SK-N-SH (cell line): ENCODE measurements at regions not wholly inside any gene's neighbourhood (a gene's known extent, or its start where the extent isn't known, plus 50 kb on each side); places are given as distances from the start of the nearest gene placed in this dataset.

ENCODE experiments used
- CTCF ChIA-PET: fragments of 300-600, 350-600 bp; formaldehyde crosslinking; extraction: SDS; loops from one replicate; lab custom pipeline; 2021; lab: Yijun Ruan, JAX
- POLR2A ChIA-PET: fragments of 350-600 bp; sonication (Branson Sonifier 250); formaldehyde crosslinking; extraction: SDS; loops from one replicate; lab custom pipeline; 2020; ENCODE audit warnings: antibody characterized with exemption, inconsistent platforms; lab: Yijun Ruan, JAX
- DNase-seq: peaks from one replicate; pipeline ENCODE4 v3.0.0; 2012
- H2AFZ ChIP-seq: fragments of 200-600 bp; sonication (generic); 2 replicates; pipeline ENCODE4 v1.8.1; 2016; ENCODE audit warnings: antibody characterized with exemption, mild to moderate bottlenecking, low read depth
- H3F3A ChIP-seq: fragments of 200-600 bp; sonication (generic); replicated peaks from 2 replicates; pipeline ENCODE3; 2016; ENCODE audit warnings: antibody characterized with exemption, mild to moderate bottlenecking; ENCODE audit not compliant: insufficient read depth
- H3K27ac ChIP-seq, 2 experiments: fragments of 200-500 bp in 1 of 2; fragments of 200-600 bp in 1 of 2; sonication (Bioruptor generic) in 1 of 2; sonication (generic), shearing (Covaris generic) in 1 of 2; 2 replicates each; pipeline versions ENCODE4 v1.5.1 to v1.6.1; 2014 to 2016; ENCODE audit warnings: low read depth in 2 of 2, inconsistent platforms in 1 of 2, low read length in 1 of 2, mild to moderate bottlenecking in 1 of 2, mixed read lengths in 1 of 2
- H3K27me3 ChIP-seq: fragments of 200-600 bp; sonication (generic), shearing (Covaris generic); 2 replicates; pipeline ENCODE4 v1.6.1; 2016; ENCODE audit warnings: mixed run types; ENCODE audit not compliant: insufficient read depth
- H3K36me3 ChIP-seq, 2 experiments: fragments of 200-500 bp in 1 of 2; fragments of 200-600 bp in 1 of 2; sonication (Bioruptor generic) in 1 of 2; sonication (generic) in 1 of 2; replicated peaks in 1 of 2; 2 replicates each; pipeline versions ENCODE3 to v1.5.1; 2014 to 2016; ENCODE audit warnings: low read length in 1 of 2, mild to moderate bottlenecking in 1 of 2; ENCODE audit not compliant: insufficient read depth in 2 of 2, control insufficient read depth in 1 of 2
- H3K4me1 ChIP-seq, 2 experiments: fragments of 200-500 bp in 1 of 2; fragments of 200-600 bp in 1 of 2; sonication (Bioruptor generic) in 1 of 2; sonication (generic), shearing (Covaris generic) in 1 of 2; 2 replicates each; pipeline versions ENCODE4 v1.5.1 to v1.6.1; 2014 to 2016; ENCODE audit warnings: low read depth in 1 of 2, low read length in 1 of 2, mixed run types in 1 of 2; ENCODE audit not compliant: insufficient read depth in 2 of 2, control insufficient read depth in 1 of 2
- H3K4me2 ChIP-seq: fragments of 200-600 bp; sonication (generic), shearing (Covaris generic); 2 replicates; pipeline ENCODE4 v1.6.1; 2017; ENCODE audit warnings: mixed run types
- H3K4me3 ChIP-seq, 2 experiments: fragments of 200-500 bp in 1 of 2; fragments of 200-600 bp in 1 of 2; sonication (Bioruptor generic) in 1 of 2; sonication (generic), shearing (Covaris generic) in 1 of 2; 2 replicates each; pipeline versions ENCODE4 v1.5.1 to v1.8.1; 2014 to 2016; ENCODE audit warnings: low read depth in 2 of 2, inconsistent platforms in 1 of 2, low read length in 1 of 2, mild to moderate bottlenecking in 1 of 2, mixed read lengths in 1 of 2, moderate library complexity in 1 of 2
- H3K79me2 ChIP-seq: fragments of 200-600 bp; sonication (generic); 2 replicates; pipeline ENCODE4 v1.8.1; 2017; ENCODE audit warnings: mild to moderate bottlenecking; ENCODE audit not compliant: insufficient read depth
- H3K9ac ChIP-seq: fragments of 200-600 bp; sonication (generic); 2 replicates; pipeline ENCODE4 v1.6.1; 2017; ENCODE audit warnings: mixed run types
- H3K9me2 ChIP-seq: fragments of 200-600 bp; sonication (generic); 2 replicates; pipeline ENCODE4 v1.6.1; 2017; ENCODE audit warnings: mixed run types
- H3K9me3 ChIP-seq: fragments of 200-600 bp; sonication (generic); 2 replicates; pipeline ENCODE4 v1.6.1; 2017; ENCODE audit warnings: mixed run types, mild to moderate bottlenecking, moderate library complexity
- H4K20me1 ChIP-seq: fragments of 200-600 bp; sonication (generic); 2 replicates; pipeline ENCODE4 v1.6.1; 2017; ENCODE audit warnings: mild to moderate bottlenecking, mixed run types; ENCODE audit not compliant: insufficient read depth
- CHD2 ChIP-seq: fragments of 150-350 bp; IDR thresholded peaks from 2 replicates; pipeline ENCODE4 v1.6.1; 2018; ENCODE audit warnings: low read length; ENCODE audit not compliant: partially characterized antibody
- ELF1 ChIP-seq: IDR thresholded peaks from 2 replicates; pipeline ENCODE4 v1.4.0; 2012
- FOSL2 ChIP-seq: IDR thresholded peaks from 2 replicates; pipeline ENCODE4 v1.4.0; 2012; ENCODE audit warnings: low read depth, mild to moderate bottlenecking, moderate library complexity, borderline replicate concordance
- GABPA ChIP-seq: IDR thresholded peaks from 2 replicates; pipeline ENCODE4 v1.4.0; 2012; ENCODE audit warnings: low read depth, mild to moderate bottlenecking
- MAX ChIP-seq: IDR thresholded peaks from 2 replicates; pipeline ENCODE4 v1.4.0; 2012; ENCODE audit warnings: low read depth
- MEF2A ChIP-seq: IDR thresholded peaks from 2 replicates; pipeline ENCODE4 v1.4.0; 2012; ENCODE audit warnings: low read depth, borderline replicate concordance
- MXI1 ChIP-seq: IDR thresholded peaks from 2 replicates; pipeline ENCODE4 v1.6.1; 2012; ENCODE audit warnings: mild to moderate bottlenecking, low read depth, low read length, improper control_type of control experiment
- NRF1 ChIP-seq: IDR thresholded peaks from 2 replicates; pipeline ENCODE4 v1.6.1; 2012; ENCODE audit warnings: low read depth, mild to moderate bottlenecking, low read length
- PBX3 ChIP-seq: IDR thresholded peaks from 2 replicates; pipeline ENCODE4; 2012
- POLR2AphosphoS5 ChIP-seq: IDR thresholded peaks from 2 replicates; pipeline ENCODE4 v1.6.1; 2012; ENCODE audit warnings: low read depth, low read length
- RCOR1 ChIP-seq: fragments of 150-350 bp; IDR thresholded peaks from 2 replicates; pipeline ENCODE4 v1.6.1; 2017; ENCODE audit warnings: antibody characterized with exemption, low read length
- REST ChIP-seq: IDR thresholded peaks from 2 replicates; pipeline ENCODE4 v1.6.1; 2012; ENCODE audit warnings: mild to moderate bottlenecking, low read depth, low read length, moderate library complexity
- RFX5 ChIP-seq: IDR thresholded peaks from 2 replicates; pipeline ENCODE4 v1.6.1; 2012; ENCODE audit warnings: mild to moderate bottlenecking, improper control_type of control experiment, low read length
- RXRA ChIP-seq: IDR thresholded peaks from 2 replicates; pipeline ENCODE4 v1.4.0; 2012; ENCODE audit warnings: low read depth, mild to moderate bottlenecking, borderline replicate concordance
- SMC3 ChIP-seq: IDR thresholded peaks from 2 replicates; pipeline ENCODE4 v1.6.1; 2012; ENCODE audit warnings: low read depth, low read length, improper control_type of control experiment
- TAF1 ChIP-seq: IDR thresholded peaks from 2 replicates; pipeline ENCODE4 v1.6.1; 2012; ENCODE audit warnings: low read depth, mild to moderate bottlenecking, low read length, moderate library complexity, borderline replicate concordance
- TCF12 ChIP-seq: IDR thresholded peaks from 2 replicates; pipeline ENCODE4 v1.4.0; 2012
- TEAD4 ChIP-seq: IDR thresholded peaks from 2 replicates; pipeline ENCODE4 v1.4.0; 2012; ENCODE audit warnings: mild to moderate bottlenecking, borderline replicate concordance; ENCODE audit not compliant: insufficient read depth
- ZBTB33 ChIP-seq: IDR thresholded peaks from 2 replicates; pipeline ENCODE4 v1.4.0; 2012; ENCODE audit warnings: low read depth, borderline replicate concordance
- WGBS: methylation state at CpG from one replicate; pipeline ENCODE4 v1.1.6; 2017; ENCODE audit warnings: low lambda C conversion rate; 5-methylcytosine and 5-hydroxymethylcytosine counted together

GRCh38 chr3:8400911-8401310 is 100.7 kb upstream of the LMCD1 start:
- CTCF ChIA-PET = no interaction called here
- no peak overlapping the region for H3K27ac ChIP-seq
- no peak overlapping the region for H3K4me2 ChIP-seq
- 4% methylated on average over 1 of the region's 1 CpG for WGBS
- H3K9ac ChIP-seq = no peak overlapping the region
- H3K9me2 ChIP-seq = no peaks in the 10 kb centered on the region
- H3F3A ChIP-seq = no peaks in the 10 kb centered on the region
- no peaks in the 10 kb centered on the region for H3K9me3 ChIP-seq
- H3K79me2 ChIP-seq = no peaks in the 10 kb centered on the region
- H3K4me3 ChIP-seq = no peak overlapping the region
- H3K4me1 ChIP-seq = no peaks in the 10 kb centered on the region
- H3K36me3 ChIP-seq = no peaks in the 10 kb centered on the region
- no peaks in the 10 kb centered on the region for H4K20me1 ChIP-seq
- TF ChIP-seq TEAD4 (no peak), MXI1 (no peak), PBX3 (no peak)
- no peak overlapping the region for H2AFZ ChIP-seq
- no peaks in the 10 kb centered on the region for H3K27me3 ChIP-seq
- POLR2A ChIA-PET = no interaction called here
- DNase-seq = no peak

- no peaks in the 10 kb centered on the region for H3K9me2 ChIP-seq
- DNase-seq = no peak
- POLR2A ChIA-PET = no interaction called here
- H3K4me1 ChIP-seq = no peaks in the 10 kb centered on the region
- WGBS = 57% methylated on average over 1 of the region's 1 CpG
- no peaks in the 10 kb centered on the region for H3K36me3 ChIP-seq
- H3K4me2 ChIP-seq = no peak overlapping the region
- H4K20me1 ChIP-seq = no peaks in the 10 kb centered on the region
- H3K27ac ChIP-seq = no peak overlapping the region
- no peak overlapping the region for H3K9ac ChIP-seq
- H3F3A ChIP-seq = no peaks in the 10 kb centered on the region
- TF ChIP-seq TCF12 (no peak), SMC3 (no peak), PBX3 (no peak), FOSL2 (no peak), REST (no peak), ELF1 (no peak), MEF2A (no peak), RCOR1 (no peak), GABPA (no peak), RXRA (no peak), ZBTB33 (no peak), NRF1 (no peak), MAX (no peak), POLR2AphosphoS5 (no peak), CHD2 (no peak), RFX5 (no peak), MXI1 (no peak), TAF1 (no peak)
- H3K27me3 ChIP-seq = no peaks in the 10 kb centered on the region
- H3K79me2 ChIP-seq = no peaks in the 10 kb centered on the region
- no peak overlapping the region for H2AFZ ChIP-seq
- no peaks in the 10 kb centered on the region for H3K9me3 ChIP-seq
- CTCF ChIA-PET = interaction anchor here (0.7 to 1.1 kb wide), 3 partner anchors 13 to 293 kb away, joined by 3 to 5 read pairs (median 3); no protein-coding TSS in a partner anchor
- H3K4me3 ChIP-seq = no peak overlapping the region
These were observed 97.6 kb upstream of the LMCD1 start for GRCh38 chr3:8403996-8404395.
